Lung (tissue), 11 donors: ENCODE measurements at regions not wholly inside any gene's neighbourhood (a gene's known extent, or its start where the extent isn't known, plus 50 kb on each side); places are given as distances from the start of the nearest gene placed in this dataset.

ENCODE experiments used
- ATAC-seq: fragments of 200-7000 bp; cut with Tn5 transposase; one replicate; pipeline ENCODE4 v1.9.1; 2020; ENCODE audit warnings: moderate number of reproducible peaks; ENCODE audit not compliant: insufficient read depth, low FRiP score
- DNase-seq, 3 donors: peaks; one replicate each; pipeline ENCODE4 v3.0.0-alpha.2; 2013 to 2017
- H3K27ac ChIP-seq, 2 donors: one replicate each; pipeline ENCODE4 v1.5.1; 2013; ENCODE audit warnings: mild to moderate bottlenecking in 2 of 2, moderate library complexity in 2 of 2, control low read depth in 1 of 2, inconsistent platforms in 1 of 2, low read depth in 1 of 2, low read length in 1 of 2
- H3K27me3 ChIP-seq, 3 donors: one replicate each; pipeline ENCODE4 v1.5.1; 2013; ENCODE audit warnings: low read length in 2 of 3; ENCODE audit not compliant: control insufficient read depth in 3 of 3, insufficient read depth in 3 of 3
- H3K36me3 ChIP-seq, 4 donors: one replicate each; pipeline ENCODE4 v1.5.1; 2013; ENCODE audit warnings: low read length in 4 of 4, mild to moderate bottlenecking in 1 of 4, moderate library complexity in 1 of 4; ENCODE audit not compliant: control insufficient read depth in 4 of 4, insufficient read depth in 4 of 4
- H3K4me1 ChIP-seq, 5 donors: one replicate each; pipeline ENCODE4 v1.5.1; 2013; ENCODE audit warnings: low read length in 5 of 5, mild to moderate bottlenecking in 2 of 5, moderate library complexity in 1 of 5; ENCODE audit not compliant: control insufficient read depth in 5 of 5, insufficient read depth in 5 of 5
- H3K4me3 ChIP-seq: one replicate; pipeline ENCODE4 v1.5.1; 2013; ENCODE audit warnings: mild to moderate bottlenecking, control low read depth, moderate library complexity
- H3K9ac ChIP-seq, 2 donors: one replicate each; pipeline ENCODE4 v1.5.1; 2013; ENCODE audit warnings: low read length in 2 of 2, control low read depth in 1 of 2; ENCODE audit not compliant: insufficient read depth in 1 of 2
- H3K9me3 ChIP-seq, 4 donors: one replicate each; pipeline ENCODE4 v1.5.1; 2013; ENCODE audit warnings: low read length in 3 of 4, mild to moderate bottlenecking in 1 of 4, moderate library complexity in 1 of 4; ENCODE audit not compliant: control insufficient read depth in 4 of 4, insufficient read depth in 3 of 4
- WGBS, 2 donors: extraction: QIAGEN DNeasy Blood & Tissue Kit; methylation state at CpG; one replicate each; pipeline ENCODE4 v1.1.7; 2013; 5-methylcytosine and 5-hydroxymethylcytosine counted together
- TF ChIP-seq, protein P1 (sequence below): IDR thresholded peaks from 2 replicates; pipeline ENCODE4 v1.5.1; 2012; ENCODE audit warnings: mild to moderate bottlenecking; ENCODE audit errors: control extremely low read depth, extremely low read depth
- donor health status: control.
- donor health status: control.
- donor health status: Bipolar disorder and iron deficiency.
- donor health status: healthy.
- donor health status: DM: yes; HTN: yes; CAD: no.

GRCh38 chr2:62300925-62301324 is 105.0 kb downstream of the B3GNT2 start:
- H3K9me3 ChIP-seq, result no peaks in the 10 kb centered on the region
- peaks cover 6 to 18% (median 15%) of the 10 kb centered on the region in 5 donors for H3K4me1 ChIP-seq
- peak in 2 of 3 donors; percentile 47 to 49 for DNase-seq
- H3K27me3 ChIP-seq, result no peaks in the 10 kb centered on the region
- no peak for ATAC-seq
- H3K4me3 ChIP-seq, result no peak overlapping the region
- 65 to 66% methylated on average over 4 of the region's 4 CpGs for WGBS, 2 donors
- H3K36me3 ChIP-seq, result no peaks in the 10 kb centered on the region
- H3K27ac ChIP-seq, result no peak overlapping the region
- TF ChIP-seq, protein P1, sequence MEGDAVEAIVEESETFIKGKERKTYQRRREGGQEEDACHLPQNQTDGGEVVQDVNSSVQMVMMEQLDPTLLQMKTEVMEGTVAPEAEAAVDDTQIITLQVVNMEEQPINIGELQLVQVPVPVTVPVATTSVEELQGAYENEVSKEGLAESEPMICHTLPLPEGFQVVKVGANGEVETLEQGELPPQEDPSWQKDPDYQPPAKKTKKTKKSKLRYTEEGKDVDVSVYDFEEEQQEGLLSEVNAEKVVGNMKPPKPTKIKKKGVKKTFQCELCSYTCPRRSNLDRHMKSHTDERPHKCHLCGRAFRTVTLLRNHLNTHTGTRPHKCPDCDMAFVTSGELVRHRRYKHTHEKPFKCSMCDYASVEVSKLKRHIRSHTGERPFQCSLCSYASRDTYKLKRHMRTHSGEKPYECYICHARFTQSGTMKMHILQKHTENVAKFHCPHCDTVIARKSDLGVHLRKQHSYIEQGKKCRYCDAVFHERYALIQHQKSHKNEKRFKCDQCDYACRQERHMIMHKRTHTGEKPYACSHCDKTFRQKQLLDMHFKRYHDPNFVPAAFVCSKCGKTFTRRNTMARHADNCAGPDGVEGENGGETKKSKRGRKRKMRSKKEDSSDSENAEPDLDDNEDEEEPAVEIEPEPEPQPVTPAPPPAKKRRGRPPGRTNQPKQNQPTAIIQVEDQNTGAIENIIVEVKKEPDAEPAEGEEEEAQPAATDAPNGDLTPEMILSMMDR, result no peak
- H3K9ac ChIP-seq, result no peak overlapping the region

GRCh38 chr2:62297624-62298010 is 101.7 kb downstream of the B3GNT2 start:
- TF ChIP-seq, protein P1, result no peak
- ATAC-seq, result no peak
- Histone ChIP-seq H3K9ac (no peak overlapping the region), H3K27me3 (no peaks in the 10 kb centered on the region), H3K4me3 (no peak overlapping the region), H3K4me1 (peaks cover 0 to 21% (median 11%) of the 10 kb centered on the region in 5 donors), H3K27ac (no peak overlapping the region), H3K36me3 (no peaks in the 10 kb centered on the region), H3K9me3 (no peaks in the 10 kb centered on the region)
- 62 to 88% methylated on average over 3 of the region's 3 CpGs for WGBS, 2 donors
- DNase-seq, result peak in 1 of 3 donors; percentile 26

- Histone ChIP-seq H3K9me3 (no peaks in the 10 kb centered on the region), H3K4me1 (peaks cover 0 to 21% (median 13%) of the 10 kb centered on the region in 5 donors), H3K4me3 (no peak overlapping the region), H3K36me3 (no peaks in the 10 kb centered on the region), H3K9ac (no peak overlapping the region), H3K27ac (no peak overlapping the region), H3K27me3 (no peaks in the 10 kb centered on the region)
- DNase-seq, result no peak
- 83 to 86% methylated on average over 8 of the region's 8 CpGs for WGBS, 2 donors
- TF ChIP-seq, protein P1, result no peak
- no peak for ATAC-seq
These were observed 101.1 kb downstream of the B3GNT2 start for GRCh38 chr2:62296832-62297623.
